ENCODE measurements at regions not wholly inside any gene's neighbourhood (a gene's known extent, or its start where the extent isn't known, plus 50 kb on each side); places are given as distances from the start of the nearest gene placed in this dataset.
"Not testable (repeated sequence)": the region's sequence is repeated elsewhere in the genome, so short reads cannot be mapped to it uniquely, and the experiment has no call there.

- no peak for DNase-seq (ENCODE audit: low read depth, low spot score)
- no peak overlapping the region for H3K4me3 ChIP-seq (ENCODE audit: low read length)
Observed at GRCh38 chr2:224101820-224102630, 62.9 kb upstream of the SERPINE2 start.

DNA sequence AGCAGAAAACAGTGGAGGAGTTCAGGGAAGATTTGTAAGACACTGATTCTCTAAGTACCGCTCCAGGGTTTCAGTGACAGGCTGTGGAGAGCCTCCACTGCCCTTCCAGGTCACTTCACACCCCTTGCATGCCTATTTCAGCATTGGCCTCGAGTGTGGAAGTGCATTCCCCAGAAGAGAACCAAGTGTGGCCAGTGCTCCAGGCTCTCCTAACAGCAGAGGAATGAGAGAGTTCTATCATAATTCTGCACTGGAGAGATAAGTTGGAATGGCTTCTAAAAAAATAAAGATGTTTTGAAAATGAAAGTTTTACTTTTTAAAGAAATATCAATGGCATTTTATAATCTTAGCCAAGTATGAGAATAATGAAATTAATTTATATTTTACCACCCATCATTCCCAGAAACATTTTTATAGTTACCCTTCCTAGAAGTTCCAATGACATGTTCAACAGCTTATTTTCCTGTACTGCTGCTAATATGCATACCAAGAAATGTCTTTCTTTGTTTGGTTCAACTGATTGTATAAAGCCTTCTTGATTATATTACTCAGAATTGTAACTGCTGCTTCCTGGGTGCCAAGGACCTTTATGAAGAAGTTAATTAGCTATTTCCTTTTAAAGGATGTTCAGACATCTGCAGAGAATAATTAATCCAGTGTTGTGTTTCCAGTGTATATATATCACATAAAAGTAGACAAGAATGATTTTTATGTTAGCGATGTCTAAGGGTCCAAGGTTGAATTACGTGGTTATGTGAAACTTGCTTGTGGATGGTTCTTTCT is 61.0 kb upstream of the SERPINE2 start:
- DNase-seq (ENCODE audit: low read depth, low spot score) = no peak
- H3K4me3 ChIP-seq (ENCODE audit: low read length) = no peak overlapping the region

DNA sequence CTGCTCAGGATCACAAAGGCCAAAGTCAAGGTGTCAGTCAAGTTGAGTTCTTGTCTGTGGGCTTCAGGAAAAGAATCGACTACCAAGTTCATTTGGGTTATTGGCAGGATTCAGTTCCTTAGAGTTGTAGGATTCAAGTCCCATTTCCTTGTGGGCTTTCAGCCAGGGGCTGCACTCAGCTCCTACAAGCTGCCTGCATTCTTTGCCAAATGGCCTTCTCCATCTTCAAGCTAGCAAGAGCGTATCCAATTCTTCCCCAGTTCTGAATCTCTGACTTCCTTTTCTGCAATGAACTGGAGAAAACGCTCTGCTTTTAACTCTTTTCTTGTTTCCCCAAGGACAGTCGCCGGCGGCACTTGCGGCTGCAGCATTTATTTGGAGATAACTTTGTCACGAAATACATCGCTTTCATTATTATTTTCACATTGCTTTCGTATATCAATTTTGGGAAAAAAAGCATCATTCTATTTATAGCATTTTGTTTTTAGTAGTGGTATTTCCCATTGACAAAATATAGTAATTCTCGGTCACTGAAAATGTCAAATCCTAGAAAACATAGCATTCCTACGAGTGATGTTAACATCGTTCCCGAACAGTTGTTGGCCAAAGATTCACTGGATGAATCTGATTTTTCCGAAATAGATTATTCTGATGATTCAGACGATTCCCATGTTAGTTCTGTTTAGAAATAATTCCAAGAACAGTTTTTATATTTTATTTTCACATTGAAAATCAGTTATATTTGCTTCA is 59.6 kb upstream of the SERPINE2 start:
- H3K4me3 ChIP-seq (ENCODE audit: low read length) = no peak overlapping the region
- DNase-seq (ENCODE audit: low read depth, low spot score) = no peak

GRCh38 chr2:224094413-224094812 is 55.3 kb upstream of the SERPINE2 start:
- DNase-seq (ENCODE audit: low read depth, low spot score) = no peak
- no peak overlapping the region for H3K4me3 ChIP-seq (ENCODE audit: low read length)

DNA sequence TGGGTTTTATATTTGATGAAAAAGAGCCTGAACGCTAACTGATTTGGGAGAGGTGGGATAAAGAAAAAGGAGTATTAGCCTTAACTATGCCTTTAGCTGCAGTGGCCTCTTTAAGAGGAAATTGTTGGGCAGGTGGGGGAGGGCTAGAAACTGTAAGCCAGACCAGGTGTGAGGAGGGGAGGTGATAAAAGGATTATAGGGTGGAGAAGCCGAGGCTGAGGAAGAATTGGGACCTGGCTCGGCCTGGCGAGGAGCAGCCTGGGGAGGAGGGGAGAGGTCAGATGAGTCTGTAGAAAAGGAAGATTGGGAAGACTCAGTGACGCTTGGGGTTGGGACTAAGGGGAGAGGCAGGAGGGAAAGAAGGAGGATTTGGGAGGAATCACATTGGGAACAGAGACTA is 52.6 kb upstream of the SERPINE2 start:
- DNase-seq (ENCODE audit: low read depth, low spot score) = not testable (repeated sequence)

GRCh38 chr2:224089606-224090005 is 50.5 kb upstream of the SERPINE2 start:
- not testable (repeated sequence) for DNase-seq (ENCODE audit: low read depth, low spot score); H3K4me3 ChIP-seq (ENCODE audit: low read length)

More for the DNA sequence above, 52.6 kb upstream of the SERPINE2 start:
- not testable (repeated sequence) for H3K4me3 ChIP-seq (ENCODE audit: low read length)
